ENCODE measurements at regions not wholly inside any gene's neighbourhood (a gene's known extent, or its start where the extent isn't known, plus 50 kb on each side); places are given as distances from the start of the nearest gene placed in this dataset.

GRCh38 chr2:12251749-12252148 is 465.0 kb upstream of the TRIB2 start:
- TF ChIP-seq CTCF (IDR thresholded peaks at IDR 0.05; ENCODE audit: insufficient read depth, low read length) = no peak
- DNase-seq (ENCODE audit: low read depth) = no peak

DNA sequence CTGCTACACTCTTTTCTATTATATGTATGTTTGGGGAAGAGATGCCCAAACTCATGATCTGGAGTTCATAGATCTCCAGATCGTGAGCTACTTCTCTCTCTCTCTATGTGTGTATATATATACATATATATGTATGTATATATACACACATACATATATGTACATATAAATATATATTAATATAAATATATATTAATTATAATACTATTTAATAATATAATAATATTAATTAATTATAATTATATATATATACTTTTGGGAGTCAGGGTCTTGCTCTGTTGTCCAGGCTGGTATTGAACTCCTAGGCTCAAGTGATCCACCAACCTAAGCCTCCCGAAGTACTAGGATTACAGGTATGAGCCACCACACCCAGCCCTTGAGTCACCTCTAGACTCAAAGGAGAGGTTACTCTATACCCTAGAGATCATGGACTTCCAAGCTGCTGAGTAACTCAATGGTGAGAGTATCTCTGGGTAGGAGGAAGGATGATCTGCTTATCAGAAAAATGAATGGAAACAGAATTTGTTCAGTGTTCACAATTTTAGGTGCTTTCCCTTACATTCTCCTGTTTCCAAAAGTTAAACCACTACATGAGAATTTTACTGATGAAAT is 463.5 kb upstream of the TRIB2 start:
- no peak for DNase-seq (ENCODE audit: low read depth)
- H3K4me3 ChIP-seq (ENCODE audit: low read depth, low read length) = no peak overlapping the region
- no peak for TF ChIP-seq CTCF (IDR thresholded peaks at IDR 0.05; ENCODE audit: insufficient read depth, low read length)

More at GRCh38 chr2:12251749-12252148, 465.0 kb upstream of the TRIB2 start:
- no peak overlapping the region for H3K4me3 ChIP-seq (ENCODE audit: low read depth, low read length)

GRCh38 chr2:12254280-12254860 is 462.4 kb upstream of the TRIB2 start:
- no peak overlapping the region for H3K4me3 ChIP-seq (ENCODE audit: low read depth, low read length)
- no peak for TF ChIP-seq CTCF (IDR thresholded peaks at IDR 0.05; ENCODE audit: insufficient read depth, low read length)
- no peak for DNase-seq (ENCODE audit: low read depth)

DNA sequence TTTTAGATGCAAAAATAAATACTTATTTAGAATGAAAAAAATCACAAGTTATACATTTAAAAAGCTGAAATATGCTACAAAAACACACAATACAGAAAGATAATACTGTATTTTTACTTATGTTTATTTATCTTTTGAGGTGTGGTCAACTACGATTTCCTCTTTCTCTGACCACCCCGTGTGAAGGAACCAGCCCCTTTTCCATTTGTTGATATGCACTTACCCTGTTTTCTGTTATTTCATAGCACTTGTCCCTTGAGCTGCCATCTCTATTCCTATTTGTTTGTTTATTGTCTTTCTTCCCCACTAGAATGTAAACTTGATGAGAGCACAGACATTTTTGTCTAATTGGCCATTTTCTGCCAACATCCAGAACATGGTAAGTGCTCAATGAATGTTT is 460.5 kb upstream of the TRIB2 start:
- H3K4me3 ChIP-seq (ENCODE audit: low read depth, low read length) = no peak overlapping the region
- TF ChIP-seq CTCF (IDR thresholded peaks at IDR 0.05; ENCODE audit: insufficient read depth, low read length) = no peak
- DNase-seq (ENCODE audit: low read depth) = no peak

DNA sequence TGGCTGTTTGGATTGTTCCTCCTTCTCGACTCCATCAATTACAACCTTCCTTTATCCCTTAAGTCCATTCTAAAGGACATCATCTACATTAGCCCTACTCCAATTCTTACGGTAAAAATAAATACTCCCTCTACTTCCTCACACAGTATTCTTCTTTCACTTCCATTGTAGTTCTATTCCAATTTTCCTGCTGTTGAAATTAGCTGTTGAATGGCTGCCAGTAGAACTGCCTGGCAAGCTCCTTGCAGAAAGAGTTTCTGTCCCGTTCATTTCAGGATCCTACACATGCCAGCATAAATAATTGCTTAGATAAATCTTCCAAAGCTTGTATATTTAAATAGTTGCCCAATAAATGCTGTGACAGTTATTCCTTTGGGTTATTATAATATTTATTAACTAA is 459.3 kb upstream of the TRIB2 start:
- no peak for TF ChIP-seq CTCF (IDR thresholded peaks at IDR 0.05; ENCODE audit: insufficient read depth, low read length)
- H3K4me3 ChIP-seq (ENCODE audit: low read depth, low read length) = no peak overlapping the region
- DNase-seq (ENCODE audit: low read depth) = peak; percentile 64

- TF ChIP-seq CTCF (IDR thresholded peaks at IDR 0.05; ENCODE audit: insufficient read depth, low read length) = no peak
- no peak overlapping the region for H3K4me3 ChIP-seq (ENCODE audit: low read depth, low read length)
- no peak for DNase-seq (ENCODE audit: low read depth)
Measured at GRCh38 chr2:12259493-12259892, 457.2 kb upstream of the TRIB2 start.
